HEK293T (cell line): ENCODE measurements at regions not wholly inside any gene's neighbourhood (a gene's known extent, or its start where the extent isn't known, plus 50 kb on each side); places are given as distances from the start of the nearest gene placed in this dataset.
A peak's percentile ranks its signal among the peaks of the same experiment; 100 is the strongest.

Source experiments
- CTCF ChIA-PET: fragments of 350-600 bp; formaldehyde crosslinking; extraction: SDS; loops from one replicate; lab custom pipeline; 2021; ENCODE audit warnings: antibody characterized with exemption, inconsistent platforms; lab: Yijun Ruan, JAX
- POLR2A ChIA-PET: fragments of 350-600 bp; formaldehyde crosslinking; extraction: SDS; loops from one replicate; lab custom pipeline; 2020; ENCODE audit warnings: antibody characterized with exemption, inconsistent platforms; lab: Yijun Ruan, JAX
- DNase-seq: peaks from one replicate; pipeline ENCODE4 v3.0.0; 2012; ENCODE audit warnings: mixed read lengths; ENCODE audit errors: extremely low spot score
- ARNT ChIP-seq: fragments of 450-650 bp; IDR thresholded peaks from 2 replicates; pipeline ENCODE4 v1.6.1; 2017; ENCODE audit warnings: mild to moderate bottlenecking
- BHLHE40 ChIP-seq: fragments of 450-650 bp; IDR thresholded peaks from 2 replicates; pipeline ENCODE4 v1.6.1; 2016; ENCODE audit warnings: mild to moderate bottlenecking, moderate library complexity, borderline replicate concordance
- ELF4 ChIP-seq: fragments of 450-650 bp; IDR thresholded peaks from 2 replicates; pipeline ENCODE4 v1.6.1; 2017; ENCODE audit warnings: antibody characterized with exemption
- FOXA1 ChIP-seq: fragments of 450-650 bp; IDR thresholded peaks from 2 replicates; pipeline ENCODE4 v1.6.1; 2016; ENCODE audit warnings: mild to moderate bottlenecking
- FOXK2 ChIP-seq: fragments of 450-650 bp; IDR thresholded peaks from 2 replicates; pipeline ENCODE4 v1.6.1; 2016; ENCODE audit warnings: mild to moderate bottlenecking
- HDGF ChIP-seq: fragments of 450-650 bp; IDR thresholded peaks from 2 replicates; pipeline ENCODE4 v1.6.1; 2017; ENCODE audit warnings: antibody characterized with exemption, borderline replicate concordance
- L3MBTL2 ChIP-seq: fragments of 450-650 bp; conservative IDR thresholded peaks from 2 replicates; pipeline ENCODE4 v1.6.1; 2016; ENCODE audit warnings: mild to moderate bottlenecking
- LEF1 ChIP-seq: fragments of 450-650 bp; IDR thresholded peaks from 2 replicates; pipeline ENCODE4 v1.6.1; 2017; ENCODE audit warnings: mild to moderate bottlenecking, borderline replicate concordance
- NFRKB ChIP-seq: fragments of 450-650 bp; IDR thresholded peaks from 2 replicates; pipeline ENCODE4 v1.6.1; 2016; ENCODE audit warnings: mild to moderate bottlenecking, moderate library complexity
- PKNOX1 ChIP-seq: fragments of 450-650 bp; IDR thresholded peaks from 2 replicates; pipeline ENCODE4 v1.6.1; 2016
- SP1 ChIP-seq: fragments of 450-650 bp; IDR thresholded peaks from 2 replicates; pipeline ENCODE4 v1.6.1; 2017
- SUZ12 ChIP-seq: fragments of 450-650 bp; IDR thresholded peaks from 2 replicates; pipeline ENCODE4 v1.6.1; 2016; ENCODE audit warnings: mild to moderate bottlenecking
- ZNF384 ChIP-seq: fragments of 450-650 bp; IDR thresholded peaks from 2 replicates; pipeline ENCODE4 v1.6.1; 2016

DNA sequence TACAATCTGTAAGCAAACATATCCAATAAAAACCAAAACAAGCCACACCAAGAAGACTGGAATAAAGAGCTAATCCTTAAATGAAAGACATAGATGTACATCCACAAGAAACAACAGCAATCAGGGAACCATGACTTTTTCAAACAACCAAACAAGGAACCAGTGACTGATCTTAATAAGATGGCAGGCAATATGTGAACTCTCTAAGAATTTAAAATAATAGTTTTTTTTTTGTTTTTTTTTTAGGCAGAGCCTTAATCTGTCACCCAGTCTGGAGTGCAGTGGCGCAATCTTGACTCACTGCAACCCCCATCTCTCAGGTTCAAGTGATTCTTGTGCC is 52.9 kb upstream of the CAPRIN2 start:
- TF ChIP-seq PKNOX1: 0 out of 2 replicates have a peak, but pooled peaks have one; percentile 29
- no peak for TF ChIP-seq BHLHE40
- DNase-seq: no peak
- ChIA-PET POLR2A (no interaction called here), CTCF (interaction anchor here (0.7 to 1.3 kb wide), 5 partner anchors 12 to 350 kb away, joined by 3 to 4 read pairs (median 4); no protein-coding TSS in a partner anchor)

- DNase-seq: peak; percentile 57
- TF ChIP-seq FOXA1 (no peak), ZNF384 (peak; percentile 71)
- ChIA-PET CTCF (interaction anchor here (0.6 to 1.3 kb wide), 7 partner anchors 11 to 467 kb away, joined by 3 to 12 read pairs (median 4); no protein-coding TSS in a partner anchor), POLR2A (no interaction called here)
Observed at GRCh38 chr12:30806989-30807694, 52.4 kb upstream of the CAPRIN2 start.

- ChIA-PET CTCF (no interaction called here), POLR2A (no interaction called here)
- TF ChIP-seq LEF1 (no peak), L3MBTL2 (no peak), ELF4 (no peak), NFRKB (no peak), FOXK2 (no peak), PKNOX1 (no peak), SP1 (no peak), SUZ12 (no peak), BHLHE40 (no peak), ARNT (no peak), HDGF (no peak)
- DNase-seq: no peak
Observed at GRCh38 chr12:30805959-30806358, 51.2 kb upstream of the CAPRIN2 start.
